HG03196 (cell line): ENCODE measurements at regions not wholly inside any gene's neighbourhood (a gene's known extent, or its start where the extent isn't known, plus 50 kb on each side); places are given as distances from the start of the nearest gene placed in this dataset.

ENCODE experiments used
- ATAC-seq: cut with Tn5 transposase; IDR thresholded peaks from one replicate; pipeline ENCODE4 v1.9.1; 2021; ENCODE audit not compliant: unreplicated experiment

- ATAC-seq: no peak
These were observed 113.1 kb upstream of the DDX18 start for GRCh38 chr2:117701365-117701764.

- no peak for ATAC-seq
These were observed 112.4 kb upstream of the DDX18 start for GRCh38 chr2:117702098-117702497.

- ATAC-seq: no peak
These were observed 110.6 kb upstream of the DDX18 start for GRCh38 chr2:117703858-117704257.

DNA sequence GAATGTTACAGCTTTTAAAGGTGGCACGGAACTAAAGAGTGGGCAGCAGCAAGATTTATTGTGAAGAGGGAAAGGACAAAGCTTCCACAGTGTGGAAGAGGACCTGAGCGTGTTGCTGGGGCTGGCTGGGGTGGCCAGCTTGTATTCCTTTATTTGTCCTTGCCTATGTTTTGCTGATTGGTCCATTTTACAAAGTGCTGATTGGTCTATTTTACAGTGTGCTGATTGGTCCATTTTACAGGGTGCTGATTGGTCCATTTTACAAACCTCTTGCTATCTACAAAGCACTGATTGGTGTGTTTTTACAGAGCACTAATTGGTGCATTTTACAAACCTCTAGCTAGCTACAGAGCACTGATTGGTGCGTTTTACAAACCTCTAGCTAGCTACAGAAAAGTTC is 109.7 kb upstream of the DDX18 start:
- no peak for ATAC-seq

- no peak for ATAC-seq
These were observed 106.6 kb upstream of the DDX18 start for GRCh38 chr2:117707874-117708273.

GRCh38 chr2:117712684-117713083 is 101.8 kb upstream of the DDX18 start:
- no peak for ATAC-seq

DNA sequence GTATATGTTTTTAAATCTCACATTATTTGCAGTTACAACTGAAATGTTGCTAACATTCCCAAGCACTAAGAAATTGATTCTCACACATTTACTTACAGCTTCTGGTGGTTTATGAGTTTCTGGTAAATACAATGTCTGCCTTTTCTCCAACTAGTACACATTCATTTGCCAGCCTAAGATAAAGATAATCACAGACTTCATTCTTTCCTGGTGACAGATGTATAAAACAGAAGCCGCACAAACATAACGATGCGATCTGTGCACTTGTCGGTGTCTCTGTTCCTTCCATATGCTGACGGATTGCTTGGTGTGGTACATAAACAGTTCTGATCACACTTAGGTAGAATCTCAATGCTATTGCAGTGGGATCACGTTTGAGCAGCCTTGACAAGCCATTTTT is 100.4 kb upstream of the DDX18 start:
- ATAC-seq: no peak

- ATAC-seq: no peak
These were observed 99.6 kb upstream of the DDX18 start for GRCh38 chr2:117714745-117715417.

GRCh38 chr2:117716505-117716904 is 98.0 kb upstream of the DDX18 start:
- no peak for ATAC-seq

DNA sequence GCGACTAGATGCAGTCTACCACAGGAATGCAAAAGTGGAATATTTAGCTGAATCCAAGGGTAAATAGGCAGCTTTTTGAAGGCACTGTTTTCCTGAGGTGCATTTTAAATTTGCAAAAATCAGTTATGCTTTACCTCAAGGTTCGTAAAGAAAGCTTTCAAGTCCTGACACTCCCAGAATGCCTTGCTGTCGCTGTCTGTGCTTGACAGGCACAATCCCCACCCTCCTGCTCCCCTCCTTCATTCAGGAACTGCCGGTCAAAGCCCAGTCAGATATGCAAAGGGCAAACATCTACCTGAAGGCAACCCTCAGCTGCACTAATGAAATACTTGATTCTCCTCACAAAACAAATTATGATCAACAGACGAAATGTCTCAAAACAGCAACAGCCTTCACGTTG is 97.4 kb upstream of the DDX18 start:
- ATAC-seq: no peak

GRCh38 chr2:117718048-117718447 is 96.4 kb upstream of the DDX18 start:
- no peak for ATAC-seq

- no peak for ATAC-seq
These were observed 93.7 kb upstream of the DDX18 start for GRCh38 chr2:117720765-117721164.

DNA sequence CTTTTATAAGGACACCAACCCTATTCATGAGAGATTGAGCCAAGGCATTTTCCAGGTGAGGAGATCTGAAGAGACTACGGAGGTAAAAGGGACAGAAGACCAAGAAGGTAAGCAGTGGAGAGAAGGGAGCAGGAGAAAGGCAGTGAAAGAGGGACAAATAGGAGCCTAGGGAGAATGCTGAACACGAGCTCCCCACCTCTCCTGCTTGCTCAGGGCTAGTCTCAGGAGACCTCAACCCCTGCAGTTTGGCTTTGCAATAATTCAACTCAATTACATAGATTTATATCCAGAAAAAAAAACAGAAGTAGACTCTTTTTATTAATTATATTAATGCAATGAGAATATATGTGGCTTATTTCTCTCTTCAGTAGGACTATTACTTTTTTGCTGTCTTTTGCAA is 91.0 kb upstream of the DDX18 start:
- ATAC-seq: no peak

GRCh38 chr2:117723888-117724434 is 90.5 kb upstream of the DDX18 start:
- ATAC-seq: no peak

- ATAC-seq: no peak
These were observed 87.7 kb upstream of the DDX18 start for GRCh38 chr2:117726747-117727146.

GRCh38 chr2:117737846-117738245 is 76.6 kb upstream of the DDX18 start:
- ATAC-seq: no peak

GRCh38 chr2:117738991-117739839 is 75.3 kb upstream of the DDX18 start:
- no peak for ATAC-seq

GRCh38 chr2:117745537-117745936 is 69.0 kb upstream of the DDX18 start:
- ATAC-seq: no peak

GRCh38 chr2:117755768-117756167 is 58.7 kb upstream of the DDX18 start:
- ATAC-seq: no peak

- ATAC-seq: no peak
These were observed 53.6 kb upstream of the DDX18 start for GRCh38 chr2:117760916-117761315.

- ATAC-seq: no peak
These were observed 52.0 kb upstream of the DDX18 start for GRCh38 chr2:117762454-117762853.

DNA sequence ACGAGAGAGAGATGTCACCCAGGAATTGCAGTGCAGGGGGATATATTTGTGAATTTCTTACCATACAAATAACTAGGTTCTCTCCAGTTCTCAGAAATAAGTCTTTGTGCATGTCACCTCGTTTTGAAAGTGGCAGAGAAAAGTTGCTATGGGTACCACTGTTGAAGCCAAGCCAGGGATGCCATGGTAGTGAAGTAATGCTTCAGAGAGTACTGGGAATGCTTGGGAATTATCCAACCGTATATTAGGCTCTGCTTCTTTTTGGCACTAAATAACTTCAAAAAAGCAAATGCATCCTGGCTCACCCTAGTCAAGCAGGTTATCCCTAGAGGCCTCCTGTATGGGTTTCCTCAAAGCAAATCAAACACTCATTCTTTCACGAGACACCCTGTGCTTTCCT is 50.7 kb upstream of the DDX18 start:
- no peak for ATAC-seq
